SK-N-MC (cell line): ENCODE measurements at regions not wholly inside any gene's neighbourhood (a gene's known extent, or its start where the extent isn't known, plus 50 kb on each side); places are given as distances from the start of the nearest gene placed in this dataset.

Source experiments
- EZH2 ChIP-seq: fragments of 200-600 bp; sonication (generic); IDR thresholded peaks from one replicate; pipeline ENCODE4 v1.6.1; 2017; ENCODE audit warnings: antibody characterized with exemption
- FOXP2 ChIP-seq: optimal IDR thresholded peaks from 2 replicates; pipeline ENCODE3; 2011; ENCODE audit warnings: mild to moderate bottlenecking, moderate library complexity; ENCODE audit not compliant: insufficient read depth; ENCODE audit errors: extremely low read length, control extremely low read depth
- POLR2AphosphoS5 ChIP-seq: IDR thresholded peaks from 2 replicates; pipeline ENCODE4 v1.6.1; 2012; ENCODE audit warnings: mild to moderate bottlenecking, low read depth, low read length, borderline replicate concordance

DNA sequence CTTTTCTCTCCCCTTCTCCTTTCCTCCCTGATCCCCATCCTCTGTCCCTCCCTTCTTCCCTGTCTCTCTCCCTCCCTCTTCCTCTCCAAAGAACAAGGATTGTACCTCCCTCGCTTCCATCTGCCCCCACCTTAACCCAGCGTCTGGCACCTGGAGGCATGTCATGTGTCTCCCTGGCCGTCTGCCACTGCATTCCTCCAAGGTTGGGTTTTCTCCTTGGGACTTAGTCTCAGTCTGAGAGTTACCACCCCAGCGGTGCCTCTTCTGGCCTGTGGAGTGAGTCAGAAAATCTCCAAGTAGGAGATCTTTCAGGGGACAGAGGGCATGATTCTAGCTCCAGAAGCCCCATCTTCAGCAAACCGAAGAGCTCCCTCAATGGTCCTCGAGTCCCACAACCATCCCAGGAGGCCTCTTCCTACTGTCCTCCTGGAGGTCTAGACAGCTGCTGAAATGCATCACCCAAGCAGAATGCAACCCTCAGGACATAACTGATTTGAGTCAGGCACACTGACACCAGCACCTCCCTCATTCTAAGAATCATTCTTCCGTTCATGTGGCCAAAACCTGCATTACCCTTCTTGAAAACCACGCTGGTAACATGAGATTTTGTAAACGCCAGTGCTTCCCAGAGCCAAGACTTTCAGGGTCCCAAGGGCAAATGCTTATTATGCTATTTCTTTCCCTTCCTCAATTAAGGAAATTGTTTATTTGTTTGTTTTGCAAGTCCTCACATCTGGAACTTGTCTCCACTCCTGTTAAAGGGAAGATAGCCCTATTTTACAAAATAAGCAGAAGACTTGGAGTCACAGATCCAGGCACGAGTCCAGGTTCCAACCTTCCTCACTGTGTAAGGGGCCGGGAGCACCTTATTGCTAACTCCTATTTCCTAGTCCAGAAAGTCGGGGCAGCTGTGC lies 463.2 kb downstream of the BCL11B start:
- TF ChIP-seq POLR2AphosphoS5 (no peak), EZH2 (no peak), FOXP2 (no peak)
